NCI-H460 (cell line): ENCODE measurements at regions not wholly inside any gene's neighbourhood (a gene's known extent, or its start where the extent isn't known, plus 50 kb on each side); places are given as distances from the start of the nearest gene placed in this dataset.

Experiments used
- DNase-seq: peaks from one replicate; pipeline ENCODE4 v3.0.0-alpha.2; 2016; ENCODE audit warnings: low read depth; ENCODE audit errors: extremely low read depth

DNA sequence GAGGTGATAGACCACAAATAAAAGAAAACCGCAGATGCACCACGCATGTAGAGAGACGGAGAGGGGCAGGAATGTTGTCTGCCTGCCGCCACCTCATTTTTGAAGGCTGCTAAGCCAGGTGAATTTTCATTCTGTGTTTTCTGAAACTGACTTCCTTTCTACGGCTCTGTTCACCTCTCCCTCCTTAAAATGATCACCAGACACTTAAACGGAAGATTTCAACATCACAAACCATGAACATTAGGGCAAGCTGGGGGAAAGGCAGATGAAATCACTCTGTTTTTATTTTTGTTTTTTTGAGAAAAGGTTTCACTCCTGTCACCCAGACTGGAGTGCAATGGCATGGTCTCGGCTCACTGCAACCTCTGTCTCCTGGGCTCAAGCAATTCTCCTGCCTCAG is 232.4 kb downstream of the MIAT start:
- no peak for DNase-seq

- no peak for DNase-seq
Observed at GRCh38 chr22:26890870-26891269, 233.5 kb downstream of the MIAT start.

DNA sequence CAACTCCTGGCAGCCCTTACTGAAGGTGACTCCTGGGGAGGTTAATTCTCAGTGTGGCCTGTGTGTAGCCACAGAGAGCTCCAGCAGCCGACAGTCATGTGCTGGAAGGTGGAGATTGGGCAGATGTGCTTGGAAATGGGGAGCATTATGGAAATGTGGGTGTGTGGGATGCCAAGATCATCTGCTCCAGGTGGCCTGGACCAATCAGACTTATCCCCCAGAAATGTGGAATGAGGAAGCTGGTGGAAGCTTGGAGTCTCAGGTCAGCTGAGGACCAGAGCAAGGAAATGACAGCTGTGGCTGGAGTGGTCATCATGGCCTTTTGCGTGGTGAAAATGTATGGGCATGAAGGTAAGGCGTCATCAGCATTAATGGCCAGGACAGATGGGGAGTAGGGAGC is 234.0 kb downstream of the MIAT start:
- DNase-seq: no peak

DNA sequence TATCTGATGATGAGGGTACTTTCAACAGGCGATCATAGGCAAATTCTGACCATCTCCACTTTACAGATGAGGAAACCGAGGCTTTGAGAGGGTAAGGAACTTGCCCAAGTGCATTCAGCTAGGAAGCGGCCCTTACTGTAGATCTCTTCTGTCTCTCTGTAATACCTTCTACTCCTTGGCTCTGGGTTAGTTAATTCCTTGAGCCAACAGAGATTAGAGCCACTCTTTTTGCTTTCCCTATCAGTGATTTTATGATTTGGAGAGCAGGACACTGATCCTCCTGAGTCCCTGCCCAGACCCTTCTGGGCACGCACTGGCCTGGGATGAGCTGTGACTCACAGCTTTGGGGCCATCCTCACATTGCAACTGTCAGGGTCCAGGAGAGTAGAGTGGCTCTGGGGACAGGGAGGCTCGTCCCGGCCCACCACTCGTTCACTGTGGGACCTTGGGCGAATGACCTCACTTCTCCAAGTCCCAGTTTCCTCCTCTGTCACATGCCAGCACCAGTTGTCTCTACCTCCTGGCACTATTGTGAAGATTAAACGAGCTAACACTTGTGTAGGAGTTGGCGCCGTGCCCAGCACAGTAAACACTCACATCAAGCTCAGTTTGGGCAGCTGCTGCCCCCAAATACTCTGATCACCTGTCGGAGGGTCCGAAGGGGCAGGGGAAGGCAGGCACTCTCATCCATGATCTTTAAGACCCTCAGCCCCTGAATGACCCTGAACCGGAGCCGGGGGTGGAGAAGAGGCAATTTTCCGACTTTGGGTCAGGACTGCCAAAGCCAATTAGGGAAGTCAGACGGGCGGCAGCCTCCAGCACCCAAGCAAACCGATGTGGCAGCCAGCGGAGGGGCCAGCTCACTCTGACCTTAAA is 235.0 kb downstream of the MIAT start:
- DNase-seq: no peak

GRCh38 chr22:26893173-26894110 is 236.1 kb downstream of the MIAT start:
- DNase-seq: no peak

DNA sequence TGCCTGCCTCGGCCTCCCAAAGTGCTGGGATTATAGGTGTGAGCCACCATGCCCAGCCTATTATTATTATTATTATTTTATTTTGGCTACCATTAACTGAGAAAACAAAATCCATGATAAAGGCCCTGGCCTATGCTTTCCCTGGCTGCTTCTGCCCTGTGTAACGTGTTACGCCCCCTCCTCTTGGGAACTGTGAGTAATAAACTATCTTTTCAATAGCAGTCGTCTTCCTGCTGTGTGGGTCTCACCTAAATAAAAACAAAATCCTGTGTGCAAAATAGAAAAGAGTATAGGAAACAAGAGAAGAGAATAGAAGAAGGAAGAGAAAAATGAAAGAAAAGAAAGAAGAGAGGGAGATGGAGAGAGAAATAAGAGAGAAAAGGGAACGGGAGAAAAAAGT is 237.0 kb downstream of the MIAT start:
- DNase-seq: no peak

- DNase-seq: peak; percentile 12
Observed at GRCh38 chr22:26894766-26895485, 237.5 kb downstream of the MIAT start.

- no peak for DNase-seq
Observed at GRCh38 chr22:26897384-26897783, 240.0 kb downstream of the MIAT start.

- DNase-seq: no peak
Observed at GRCh38 chr22:26898946-26899605, 241.7 kb downstream of the MIAT start.

DNA sequence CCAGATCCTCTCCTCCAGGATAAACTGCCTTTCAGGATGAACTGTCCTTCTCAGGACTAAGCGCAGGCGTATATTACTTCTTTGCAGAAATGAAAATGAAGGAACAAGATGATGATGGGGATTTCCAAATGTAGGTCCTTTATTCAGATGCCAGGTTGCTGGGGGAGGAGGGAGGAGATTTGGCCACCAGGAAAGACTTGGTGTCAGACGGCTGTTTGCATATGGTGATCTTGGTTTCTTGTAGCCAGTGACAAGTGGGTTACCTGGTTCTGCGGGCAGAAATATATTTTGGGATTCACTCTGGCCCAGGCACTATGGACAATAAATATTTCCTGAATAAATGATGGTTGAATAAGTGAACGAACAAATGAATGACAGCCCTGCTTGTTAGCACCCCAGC is 243.4 kb downstream of the MIAT start:
- no peak for DNase-seq

- DNase-seq: no peak
Observed at GRCh38 chr22:26901198-26901816, 243.9 kb downstream of the MIAT start.

DNA sequence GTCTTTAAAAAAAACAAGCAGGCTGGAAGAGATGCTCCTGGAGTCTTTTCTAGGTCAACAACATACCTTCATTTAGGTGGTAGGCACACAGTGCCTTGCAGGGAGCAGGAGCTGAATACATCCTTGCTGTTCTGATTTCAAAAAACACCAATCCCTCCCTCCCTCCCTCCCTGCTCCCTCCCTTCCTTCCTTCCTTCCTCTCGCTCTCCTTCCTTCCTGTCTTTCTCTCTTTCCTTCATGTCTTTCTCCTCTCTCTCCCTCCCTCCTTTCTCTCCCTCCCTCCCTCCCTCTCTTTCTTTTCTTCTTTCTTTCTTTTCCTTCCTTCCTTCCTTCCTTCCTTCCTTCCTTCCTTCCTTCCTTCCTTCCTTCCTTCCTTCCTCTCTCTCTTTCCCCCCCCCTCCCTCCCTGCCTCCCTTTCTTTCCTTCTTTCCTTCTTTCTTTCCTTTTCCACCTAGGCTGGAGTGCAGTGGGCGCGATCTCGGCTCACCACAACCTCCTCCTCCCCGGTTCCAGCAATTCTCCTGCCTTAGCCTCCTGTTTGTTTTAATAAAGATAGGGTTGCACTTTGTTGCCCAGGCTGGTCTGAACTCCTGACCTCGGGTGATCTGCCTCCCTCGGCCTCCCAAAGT is 245.1 kb downstream of the MIAT start:
- no peak for DNase-seq

DNA sequence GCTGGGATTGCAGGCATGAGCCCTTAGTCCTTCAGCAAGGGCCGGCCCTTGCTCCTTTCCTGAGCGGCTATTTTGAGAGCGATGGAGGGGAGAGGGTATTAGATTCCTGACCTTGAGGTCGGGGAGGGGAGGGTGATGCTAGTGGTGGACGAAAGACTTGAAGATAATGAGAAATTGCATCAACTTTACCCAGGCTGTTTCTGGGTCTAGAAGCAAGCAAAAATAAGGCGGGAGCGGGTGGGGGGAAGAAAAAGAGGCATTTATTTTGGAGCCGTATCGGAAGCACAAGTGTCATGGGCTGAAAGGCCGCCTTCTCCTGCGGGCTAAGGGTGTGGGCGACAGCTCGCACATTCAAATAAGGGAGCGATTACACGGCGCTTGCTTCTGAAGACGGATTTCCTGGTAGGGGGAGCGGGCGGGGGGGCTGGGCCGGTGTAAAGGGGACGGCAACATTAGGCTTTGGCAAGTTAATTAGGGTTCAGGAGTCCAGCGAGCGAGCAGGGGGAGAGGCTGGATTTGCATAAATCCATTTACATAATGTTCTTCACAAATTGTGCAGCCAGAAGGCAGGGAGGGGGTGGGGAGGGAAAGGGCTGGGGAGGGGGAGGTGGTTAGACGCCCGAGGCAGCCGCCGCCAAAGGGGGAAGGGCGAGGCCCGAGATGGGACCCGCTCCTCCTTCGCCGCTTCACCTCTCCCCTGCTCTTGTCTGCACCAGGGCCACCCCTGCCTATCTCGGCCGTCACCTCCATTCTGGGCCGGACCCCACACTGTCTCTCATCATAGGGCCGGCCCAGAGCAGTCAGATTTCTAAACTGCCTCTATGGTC is 245.9 kb downstream of the MIAT start:
- no peak for DNase-seq

GRCh38 chr22:26904483-26904882 is 247.1 kb downstream of the MIAT start:
- DNase-seq: no peak

DNA sequence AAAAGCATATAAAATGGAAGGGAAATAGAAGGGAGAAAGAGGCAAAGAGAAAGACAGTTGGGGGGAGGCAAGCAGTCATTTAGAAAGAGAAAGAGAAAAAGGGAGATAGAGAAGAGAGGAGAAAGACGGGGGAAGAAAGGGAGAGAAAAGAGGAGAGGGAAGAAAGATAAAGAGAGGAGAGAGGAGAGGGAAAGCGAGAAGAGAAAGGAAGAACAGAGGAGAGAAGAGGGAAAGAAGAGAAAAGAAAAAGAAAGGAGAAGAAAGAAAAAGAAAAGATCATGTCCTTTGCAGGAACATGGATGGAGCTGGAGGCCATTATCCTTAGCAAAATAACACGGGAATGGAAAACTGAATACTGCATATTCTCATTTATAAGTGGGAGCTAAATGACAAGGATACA is 247.7 kb downstream of the MIAT start:
- DNase-seq: no peak

DNA sequence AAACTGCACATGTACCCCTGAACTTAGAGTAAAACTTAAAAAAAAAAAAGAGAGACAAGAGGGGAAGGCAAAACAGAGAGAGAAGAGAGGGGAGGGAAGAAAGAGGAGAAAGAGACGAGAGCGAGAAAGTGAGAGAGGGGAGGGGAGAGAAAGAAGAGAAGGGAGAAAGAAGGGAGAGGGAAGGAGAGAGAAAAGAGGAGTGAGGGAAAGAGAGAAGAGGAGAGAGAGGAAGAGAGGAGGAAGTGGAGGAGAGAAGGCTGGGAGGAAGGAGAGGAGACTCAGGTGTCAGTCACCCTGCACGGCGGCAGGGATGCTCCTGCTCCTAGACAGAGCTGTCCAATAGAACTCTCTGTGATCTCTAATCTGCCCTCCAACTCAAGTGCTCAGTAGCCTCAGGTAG is 248.3 kb downstream of the MIAT start:
- DNase-seq: no peak

DNA sequence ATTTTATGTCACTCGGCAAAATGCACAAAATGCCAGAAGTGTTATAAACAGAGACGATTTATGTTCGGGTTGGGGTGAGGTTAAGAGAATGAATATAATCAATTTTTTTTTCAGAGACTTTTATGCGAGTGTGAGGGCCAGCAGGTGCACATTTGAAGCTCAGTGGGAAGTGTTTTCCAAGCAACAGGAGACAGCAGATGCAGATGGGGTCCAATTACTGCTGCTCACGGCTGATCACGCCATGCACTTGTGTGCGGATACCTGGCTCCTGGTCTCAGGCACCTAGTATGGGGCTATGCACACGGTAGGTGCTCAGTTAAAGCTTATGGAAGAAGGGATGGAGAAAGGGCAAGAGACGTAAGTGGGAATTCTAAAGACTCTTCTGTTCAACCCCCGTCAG is 249.1 kb downstream of the MIAT start:
- DNase-seq: no peak

DNA sequence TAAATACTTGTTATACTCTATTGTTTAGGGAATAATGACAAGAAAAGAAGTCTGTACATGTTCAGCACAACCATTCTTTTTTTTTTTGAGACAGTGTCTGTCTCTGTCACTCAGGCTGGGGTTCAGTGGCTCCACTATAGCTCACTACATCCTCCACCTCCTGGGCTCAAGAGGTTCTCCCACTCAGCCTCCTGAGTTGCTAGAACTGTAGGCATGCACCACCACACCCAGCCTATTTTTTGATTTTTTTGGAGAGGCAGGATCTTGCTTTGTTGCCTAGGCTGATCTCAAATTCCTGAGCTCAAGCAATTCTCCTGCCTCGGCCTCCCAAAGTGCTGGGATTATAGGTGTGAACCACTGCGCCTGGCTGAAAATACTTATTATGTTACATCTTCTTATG is 250.0 kb downstream of the MIAT start:
- DNase-seq: no peak

DNA sequence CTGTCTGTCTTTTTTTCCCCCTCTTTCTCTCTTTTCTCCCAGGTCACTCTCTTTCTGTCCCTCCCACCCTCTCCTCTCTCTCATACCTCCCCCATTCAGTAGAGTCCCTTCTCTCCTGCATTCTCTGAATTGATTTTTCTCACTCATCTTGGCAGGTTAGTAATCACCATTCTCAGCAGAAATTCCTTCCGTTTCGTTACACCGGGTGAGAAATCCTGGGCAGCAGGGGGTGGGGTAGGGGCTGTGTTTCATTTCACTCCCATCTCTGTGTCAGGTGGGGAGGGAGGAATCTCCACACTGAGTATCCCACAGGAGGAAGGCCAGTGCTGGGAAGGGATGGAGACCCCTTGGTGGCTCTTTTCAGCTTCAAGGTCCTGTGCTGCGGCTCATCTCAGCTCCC is 253.5 kb downstream of the MIAT start:
- DNase-seq: no peak
